Ecto neural progenitor cell (in vitro differentiated cells): ENCODE measurements at regions not wholly inside any gene's neighbourhood (a gene's known extent, or its start where the extent isn't known, plus 50 kb on each side); places are given as distances from the start of the nearest gene placed in this dataset.

ENCODE experiments used
- DNase-seq: peaks from one replicate; pipeline ENCODE4 v3.0.0-alpha.2; 2018; ENCODE audit warnings: low spot score

- DNase-seq = no peak
These were observed 646.2 kb downstream of the VRK1 start for GRCh38 chr14:97443412-97443811.

GRCh38 chr14:97444248-97444647 lies 647.1 kb downstream of the VRK1 start:
- no peak for DNase-seq

- DNase-seq = no peak
These were observed 648.2 kb downstream of the VRK1 start for GRCh38 chr14:97445367-97445766.

- no peak for DNase-seq
These were observed 648.9 kb downstream of the VRK1 start for GRCh38 chr14:97446087-97446486.

GRCh38 chr14:97452314-97452713 lies 655.1 kb downstream of the VRK1 start:
- no peak for DNase-seq

GRCh38 chr14:97453991-97454390 lies 656.8 kb downstream of the VRK1 start:
- DNase-seq = no peak

- no peak for DNase-seq
These were observed 659.3 kb downstream of the VRK1 start for GRCh38 chr14:97456462-97456861.

- no peak for DNase-seq
These were observed 659.8 kb downstream of the VRK1 start for GRCh38 chr14:97456958-97457357.

- DNase-seq = no peak
These were observed 660.4 kb downstream of the VRK1 start for GRCh38 chr14:97457575-97458085.

- no peak for DNase-seq
These were observed 661.1 kb downstream of the VRK1 start for GRCh38 chr14:97458255-97458654.

- DNase-seq = peak; percentile 60
These were observed 661.7 kb downstream of the VRK1 start for GRCh38 chr14:97458661-97459579.

- DNase-seq = no peak
These were observed 664.9 kb downstream of the VRK1 start for GRCh38 chr14:97462081-97462480.

- DNase-seq = no peak
These were observed 671.0 kb downstream of the VRK1 start for GRCh38 chr14:97468220-97468619.

- no peak for DNase-seq
These were observed 680.2 kb downstream of the VRK1 start for GRCh38 chr14:97477353-97477752.

- DNase-seq = no peak
These were observed 688.0 kb downstream of the VRK1 start for GRCh38 chr14:97485201-97485600.

- no peak for DNase-seq
These were observed 689.5 kb downstream of the VRK1 start for GRCh38 chr14:97486601-97487120.

- no peak for DNase-seq
These were observed 692.6 kb downstream of the VRK1 start for GRCh38 chr14:97489750-97490149.

- no peak for DNase-seq
These were observed 693.4 kb downstream of the VRK1 start for GRCh38 chr14:97490521-97491070.

- DNase-seq = no peak
These were observed 694.5 kb downstream of the VRK1 start for GRCh38 chr14:97491697-97492096.

- no peak for DNase-seq
These were observed 702.8 kb downstream of the VRK1 start for GRCh38 chr14:97499790-97500481.

GRCh38 chr14:97506626-97507025 lies 709.4 kb downstream of the VRK1 start:
- no peak for DNase-seq

- no peak for DNase-seq
These were observed 716.7 kb downstream of the VRK1 start for GRCh38 chr14:97513891-97514290.
